Muscle of leg (tissue), 3 donors: ENCODE measurements at regions not wholly inside any gene's neighbourhood (a gene's known extent, or its start where the extent isn't known, plus 50 kb on each side); places are given as distances from the start of the nearest gene placed in this dataset.

Experiments used
- DNase-seq: peaks from one replicate; pipeline ENCODE4 v3.0.0; 2013
- H3K27ac ChIP-seq: one replicate; pipeline ENCODE4 v1.5.1; 2013; ENCODE audit warnings: mild to moderate bottlenecking, low read length, control low read depth
- H3K27me3 ChIP-seq: one replicate; pipeline ENCODE4 v1.6.1; 2013; ENCODE audit warnings: low read length; ENCODE audit not compliant: control insufficient read depth, insufficient read depth
- H3K36me3 ChIP-seq: one replicate; pipeline ENCODE4 v1.6.1; 2013; ENCODE audit warnings: low read length; ENCODE audit not compliant: control insufficient read depth, insufficient read depth
- H3K4me1 ChIP-seq: one replicate; pipeline ENCODE4 v1.6.1; 2013; ENCODE audit warnings: low read length; ENCODE audit not compliant: control insufficient read depth, insufficient read depth
- H3K4me3 ChIP-seq: one replicate; pipeline ENCODE4 v1.5.1; 2013; ENCODE audit warnings: low read length, control low read depth
- H3K9me3 ChIP-seq: replicated peaks from 2 replicates; pipeline ENCODE4 v1.6.1; 2013; ENCODE audit warnings: low read depth, low read length; ENCODE audit not compliant: control insufficient read depth
- WGBS: methylation state at CpG from one replicate; pipeline ENCODE4 v1.1.5; 2013; ENCODE audit warnings: missing lambda C conversion rate; ENCODE audit not compliant: insufficient coverage; 5-methylcytosine and 5-hydroxymethylcytosine counted together

DNA sequence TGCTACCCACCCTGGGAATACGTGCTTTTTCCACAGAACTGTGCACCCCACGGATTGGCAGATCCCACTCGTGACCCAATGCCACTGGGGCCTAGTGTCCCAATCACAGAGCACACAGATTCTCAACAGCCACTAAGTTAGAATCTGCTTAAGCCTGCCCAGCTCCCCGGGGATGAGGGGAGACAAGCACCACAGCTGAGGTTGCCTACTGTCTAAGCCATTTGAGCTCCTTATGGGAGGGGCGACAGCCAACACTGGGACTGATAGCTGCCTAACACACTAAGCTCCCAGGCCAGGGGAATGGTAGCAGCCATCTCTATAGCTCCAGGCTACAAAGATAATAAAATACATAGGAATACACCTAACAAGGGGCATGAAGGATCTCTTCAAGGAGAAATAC is 93.5 kb upstream of the GUCY1A1 start:
- Histone ChIP-seq H3K9me3 (no peaks in the 10 kb centered on the region), H3K4me3 (no peak overlapping the region), H3K36me3 (no peaks in the 10 kb centered on the region), H3K27me3 (no peaks in the 10 kb centered on the region), H3K27ac (no peak overlapping the region), H3K4me1 (no peaks in the 10 kb centered on the region)
- no peak for DNase-seq
- WGBS, result 95% methylated on average over 3 of the region's 5 CpGs

DNA sequence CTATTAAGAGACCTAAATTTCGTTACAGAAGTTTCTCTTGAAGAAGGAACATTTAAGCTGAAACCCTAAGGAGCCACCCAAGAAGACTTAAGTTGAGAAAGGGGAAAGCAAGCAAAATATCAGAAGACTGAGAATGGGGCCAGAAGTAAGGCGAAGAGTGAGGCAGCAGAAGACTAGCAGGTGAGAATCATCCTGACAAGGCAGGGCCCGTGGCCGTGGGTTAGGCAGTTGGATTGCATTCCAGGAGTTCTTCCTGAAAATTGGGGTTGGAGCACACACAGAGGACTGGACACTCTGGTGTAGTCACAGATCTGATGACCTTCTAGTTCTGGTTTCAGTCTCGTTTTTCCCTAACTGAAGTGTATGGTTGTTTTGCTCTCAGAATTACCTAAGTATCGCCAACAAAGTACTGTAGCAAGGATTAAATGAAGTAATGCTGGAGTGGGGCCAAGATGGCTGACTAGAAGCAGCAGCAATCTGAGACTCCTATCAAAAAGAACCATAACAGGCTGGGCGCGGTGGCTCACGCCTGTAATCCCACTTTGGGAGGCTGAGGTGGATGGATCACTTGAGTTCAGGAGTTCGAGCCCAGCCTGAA is 94.4 kb upstream of the GUCY1A1 start:
- Histone ChIP-seq H3K27me3 (no peaks in the 10 kb centered on the region), H3K4me3 (no peak overlapping the region), H3K4me1 (no peaks in the 10 kb centered on the region), H3K27ac (no peak overlapping the region), H3K36me3 (no peaks in the 10 kb centered on the region), H3K9me3 (no peaks in the 10 kb centered on the region)
- WGBS, result 79% methylated on average over 6 of the region's 10 CpGs
- DNase-seq, result no peak

DNA sequence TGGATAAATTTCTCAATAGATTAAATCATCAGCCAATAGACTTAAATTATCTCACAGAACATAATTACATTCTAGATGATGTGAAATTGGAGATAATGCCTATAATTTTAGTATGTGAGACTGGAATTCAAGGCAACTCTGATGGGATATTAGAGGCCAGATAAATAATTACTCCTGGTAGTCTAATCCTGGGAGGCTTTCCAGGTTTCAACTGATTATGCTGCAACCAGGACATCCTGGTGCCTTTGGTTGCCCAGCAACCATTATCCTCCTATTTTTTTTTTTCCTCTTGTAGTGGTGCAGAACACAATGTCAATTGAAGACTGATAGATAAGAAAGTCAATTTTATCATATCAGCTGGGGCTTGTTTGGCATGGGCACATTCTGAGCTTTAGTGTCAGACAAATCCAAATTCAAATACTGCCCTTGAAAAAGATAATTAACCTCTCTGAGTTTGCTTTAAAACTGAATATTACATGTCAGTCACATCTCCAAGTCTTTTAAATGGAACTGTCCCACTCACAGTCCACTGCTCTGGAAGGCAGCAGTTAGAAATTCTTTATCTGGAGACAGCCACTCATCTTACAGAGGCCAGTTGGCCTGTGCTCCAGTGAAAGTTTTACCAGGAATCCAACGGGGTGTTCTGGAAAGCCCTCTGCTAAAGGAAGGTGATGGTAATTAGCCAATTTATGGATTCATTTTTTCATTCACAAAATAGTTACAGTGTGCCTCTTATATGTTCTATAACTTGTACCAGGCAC is 95.3 kb upstream of the GUCY1A1 start:
- Histone ChIP-seq H3K4me1 (no peaks in the 10 kb centered on the region), H3K27me3 (no peaks in the 10 kb centered on the region), H3K27ac (no peak overlapping the region), H3K36me3 (no peaks in the 10 kb centered on the region), H3K4me3 (no peak overlapping the region), H3K9me3 (no peaks in the 10 kb centered on the region)
- no CpG with 5 or more reads among the region's 1 CpG for WGBS
- DNase-seq, result no peak

DNA sequence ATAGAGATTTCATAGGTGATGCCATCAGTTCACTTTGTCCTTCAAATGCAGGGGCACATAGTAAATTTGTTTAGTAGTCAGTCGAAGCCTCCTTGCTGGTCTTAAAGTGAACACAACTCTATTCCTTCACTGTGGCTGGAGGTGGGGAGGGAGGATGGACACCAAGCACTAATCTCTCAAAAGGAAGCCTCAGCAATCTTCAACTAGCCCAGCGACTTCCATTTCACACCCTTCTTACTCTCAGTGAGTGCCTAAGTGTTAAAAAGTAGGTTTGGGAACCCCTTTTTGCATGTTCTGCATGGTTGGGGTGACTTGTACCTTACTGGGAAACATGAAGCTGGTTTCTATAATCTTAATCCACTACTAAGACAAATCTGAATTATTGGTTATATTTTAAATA is 96.0 kb upstream of the GUCY1A1 start:
- DNase-seq, result no peak
- no peaks in the 10 kb centered on the region for H3K9me3 ChIP-seq
- H3K4me3 ChIP-seq, result no peak overlapping the region
- no CpG with 5 or more reads among the region's 2 CpGs for WGBS
- H3K27ac ChIP-seq, result no peak overlapping the region
- no peaks in the 10 kb centered on the region for H3K36me3 ChIP-seq
- no peaks in the 10 kb centered on the region for H3K4me1 ChIP-seq
- H3K27me3 ChIP-seq, result no peaks in the 10 kb centered on the region

DNA sequence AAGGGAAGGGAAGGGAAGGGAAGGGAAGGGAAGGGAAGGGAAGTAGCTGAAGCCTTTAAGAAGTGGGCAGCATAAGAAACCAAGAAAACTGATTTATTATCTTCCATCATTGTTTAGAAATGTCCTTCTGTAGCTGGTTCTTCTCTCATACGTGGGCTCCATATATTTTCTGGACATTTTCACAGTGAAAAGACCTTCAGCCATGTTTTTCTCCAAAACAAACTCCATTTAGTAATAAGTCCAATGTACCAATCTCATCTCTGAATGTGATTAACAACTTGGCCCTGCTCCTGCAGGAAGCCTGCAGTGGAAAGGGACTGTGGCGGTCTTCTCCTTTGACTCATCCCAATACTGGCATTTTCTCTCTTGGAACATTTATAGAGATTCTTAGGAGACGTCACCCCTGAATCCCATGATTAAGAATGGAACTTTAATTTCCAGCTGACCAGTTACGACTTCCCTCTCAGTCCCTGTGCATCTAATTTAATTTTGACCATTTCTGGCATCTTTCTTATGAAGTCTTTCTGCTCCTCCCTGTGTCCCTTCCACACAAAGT is 96.6 kb upstream of the GUCY1A1 start:
- WGBS, result 88% methylated on average over 3 of the region's 4 CpGs
- no peaks in the 10 kb centered on the region for H3K9me3 ChIP-seq
- no peak overlapping the region for H3K4me3 ChIP-seq
- H3K36me3 ChIP-seq, result no peaks in the 10 kb centered on the region
- no peaks in the 10 kb centered on the region for H3K27me3 ChIP-seq
- no peaks in the 10 kb centered on the region for H3K4me1 ChIP-seq
- no peak overlapping the region for H3K27ac ChIP-seq
- DNase-seq, result no peak

DNA sequence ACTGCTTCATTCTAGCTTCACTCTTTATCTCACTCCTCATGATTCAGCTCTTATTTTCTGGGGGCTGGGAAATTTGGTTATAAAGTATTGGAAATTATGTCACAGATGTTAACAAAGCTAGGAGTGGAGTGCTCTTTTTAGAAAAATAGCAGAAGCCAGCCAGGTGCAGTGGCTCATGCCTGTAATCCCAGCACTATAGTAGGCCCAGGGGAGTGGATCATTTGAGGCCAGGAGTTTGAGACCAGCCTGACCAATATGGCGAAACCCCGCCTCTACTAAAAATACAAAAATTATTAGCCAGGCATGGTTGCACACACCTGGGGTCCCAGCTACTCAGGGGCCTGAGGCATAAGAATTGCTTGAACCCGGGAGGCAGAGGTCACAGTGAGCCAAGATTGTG is 97.2 kb upstream of the GUCY1A1 start:
- Histone ChIP-seq H3K4me1 (no peaks in the 10 kb centered on the region), H3K27ac (no peak overlapping the region), H3K9me3 (no peaks in the 10 kb centered on the region), H3K36me3 (no peaks in the 10 kb centered on the region), H3K4me3 (no peak overlapping the region), H3K27me3 (no peaks in the 10 kb centered on the region)
- WGBS, result 95% methylated on average over 3 of the region's 3 CpGs
- no peak for DNase-seq

DNA sequence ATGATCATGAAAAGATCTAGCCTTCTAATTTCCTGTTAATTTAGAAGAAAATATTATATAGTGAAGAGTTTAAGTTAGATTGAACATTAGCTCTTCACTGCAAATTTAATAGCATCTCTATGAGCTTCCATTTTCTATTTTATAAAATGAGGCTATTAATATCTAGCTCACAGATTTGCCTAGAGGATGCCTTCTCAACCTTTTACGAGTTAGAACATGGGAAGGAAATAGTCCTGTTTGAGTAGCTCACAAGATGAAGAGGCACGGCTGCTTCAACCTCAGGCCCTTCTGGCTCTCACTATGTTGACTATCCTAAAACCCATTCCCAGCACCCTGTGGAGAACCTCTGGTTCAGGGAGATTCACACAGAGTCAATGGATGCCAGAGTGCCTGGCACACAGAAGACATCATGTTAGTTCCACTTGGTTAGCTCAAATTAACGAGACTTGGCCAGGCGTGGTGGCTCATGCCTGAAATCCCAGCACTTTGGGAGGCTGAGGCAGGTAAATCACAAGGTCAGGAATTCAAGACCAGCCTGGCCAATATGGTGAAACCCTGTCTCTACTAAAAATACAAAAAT is 97.9 kb upstream of the GUCY1A1 start:
- Histone ChIP-seq H3K4me3 (no peak overlapping the region), H3K27me3 (no peaks in the 10 kb centered on the region), H3K9me3 (no peaks in the 10 kb centered on the region), H3K27ac (no peak overlapping the region), H3K36me3 (no peaks in the 10 kb centered on the region), H3K4me1 (no peaks in the 10 kb centered on the region)
- WGBS, result 88% methylated on average over 2 of the region's 4 CpGs
- DNase-seq, result no peak

DNA sequence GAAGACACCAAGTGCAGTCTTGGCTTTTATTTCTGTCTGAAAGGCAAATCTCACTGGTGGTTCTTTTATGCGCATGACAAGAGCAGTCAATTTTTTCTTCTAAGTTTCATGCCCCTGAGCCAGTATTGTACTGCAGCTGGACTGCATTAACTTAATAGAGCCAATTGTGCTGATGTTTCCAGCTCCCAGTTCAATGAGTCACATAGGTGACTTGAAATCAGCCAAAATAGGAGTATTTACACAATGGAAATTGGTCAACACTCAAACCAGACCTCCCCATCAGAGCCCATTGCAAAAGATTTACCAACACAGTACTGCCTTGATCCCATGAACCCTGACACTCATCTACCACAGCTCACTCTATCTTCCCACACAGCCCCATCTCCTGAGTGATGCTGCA is 100.3 kb upstream of the GUCY1A1 start:
- Histone ChIP-seq H3K36me3 (no peaks in the 10 kb centered on the region), H3K27ac (peak overlapping the region; percentile 23), H3K4me3 (no peak overlapping the region), H3K27me3 (no peaks in the 10 kb centered on the region), H3K9me3 (no peaks in the 10 kb centered on the region), H3K4me1 (no peaks in the 10 kb centered on the region)
- DNase-seq, result peak; percentile 88
- WGBS, result 38% methylated on average over 1 of the region's 1 CpG

DNA sequence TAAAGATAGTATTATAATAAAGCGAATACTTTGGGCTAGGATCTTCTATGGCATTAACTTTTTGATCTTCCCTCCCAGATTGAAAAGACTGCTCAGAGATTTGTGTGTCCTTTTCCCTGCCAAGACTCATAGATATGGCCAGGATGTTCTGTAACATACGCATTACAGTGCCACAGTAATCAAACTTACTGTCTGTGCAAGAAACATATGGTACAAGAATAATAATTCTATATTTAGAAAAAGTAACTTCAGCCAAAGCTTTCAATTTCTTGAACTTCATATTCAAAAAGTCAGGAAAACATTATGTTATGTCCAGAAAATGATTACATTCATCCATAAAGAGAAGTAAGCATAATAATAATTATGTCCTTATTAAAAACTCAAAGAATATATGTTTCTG is 100.9 kb upstream of the GUCY1A1 start:
- H3K4me1 ChIP-seq, result no peaks in the 10 kb centered on the region
- no CpG with 5 or more reads among the region's 2 CpGs for WGBS
- no peaks in the 10 kb centered on the region for H3K27me3 ChIP-seq
- no peaks in the 10 kb centered on the region for H3K9me3 ChIP-seq
- peak; percentile 56 for DNase-seq
- H3K4me3 ChIP-seq, result no peak overlapping the region
- peak overlapping the region; percentile 23 for H3K27ac ChIP-seq
- H3K36me3 ChIP-seq, result no peaks in the 10 kb centered on the region

DNA sequence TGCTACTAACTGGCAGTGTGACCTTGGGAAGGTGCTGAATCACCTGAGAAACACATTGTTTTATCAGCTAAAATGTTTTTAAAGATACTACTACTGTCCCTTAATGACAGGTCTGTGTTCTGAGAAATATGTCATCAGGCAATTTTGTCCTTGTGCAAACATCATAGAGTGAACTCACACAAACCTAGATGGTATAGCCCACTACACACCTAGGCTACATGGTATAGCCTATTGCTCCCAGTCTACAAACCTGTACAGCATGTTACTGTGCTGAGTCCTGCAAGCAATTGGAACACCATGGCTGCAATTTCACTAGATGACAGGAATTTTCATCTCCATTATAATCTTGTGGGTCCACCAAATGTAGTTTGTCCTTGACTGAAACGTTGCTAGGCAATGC is 101.3 kb upstream of the GUCY1A1 start:
- Histone ChIP-seq H3K4me3 (no peak overlapping the region), H3K27ac (no peak overlapping the region), H3K4me1 (no peaks in the 10 kb centered on the region), H3K9me3 (no peaks in the 10 kb centered on the region), H3K36me3 (no peaks in the 10 kb centered on the region), H3K27me3 (no peaks in the 10 kb centered on the region)
- no peak for DNase-seq
- whole genome bisulfite sequencing, result no CpG with 5 or more reads among the region's 1 CpG
